ENCODE measurements at regions not wholly inside any gene's neighbourhood (a gene's known extent, or its start where the extent isn't known, plus 50 kb on each side); places are given as distances from the start of the nearest gene placed in this dataset.

GRCh38 chr20:7579888-7580287 lies 360.4 kb downstream of the HAO1 start:
- Histone ChIP-seq H4K8ac (ENCODE audit: low read length) (no peak overlapping the region), H3K9me3 (ENCODE audit: control insufficient read depth, low read length) (no peaks in the 10 kb centered on the region), H2BK120ac (ENCODE audit: low read depth, low read length) (no peak overlapping the region), H3K18ac (ENCODE audit: low read depth in 1 of 2, low read length in 2 of 2) (no peak overlapping the region), H2AFZ (ENCODE audit: low read depth, low read length) (no peak overlapping the region), H2AK5ac (ENCODE audit: low read length, severe bottlenecking) (no peak overlapping the region), H3K9ac (ENCODE audit: low read length) (no peak overlapping the region), H3K4me1 (ENCODE audit: control insufficient read depth, insufficient read depth, low read depth, low read length) (no peaks in the 10 kb centered on the region), H3K23ac (ENCODE audit: low read length in 2 of 2) (no peak overlapping the region), H4K91ac (ENCODE audit: low read length) (no peak overlapping the region), H3K4me2 (ENCODE audit: low read length, poor library complexity, severe bottlenecking) (no peak overlapping the region), H3K79me1 (replicated peaks; ENCODE audit: low read length, poor library complexity, severe bottlenecking) (no peaks in the 10 kb centered on the region), H3K14ac (ENCODE audit: low read length in 2 of 2) (no peak overlapping the region), H3K4me3 (ENCODE audit: insufficient read depth in 1 of 2, low read depth in 1 of 2, low read length in 2 of 2) (no peak overlapping the region), H2BK12ac (ENCODE audit: low read length in 2 of 2) (no peak overlapping the region), H2BK5ac (ENCODE audit: low read depth, low read length, poor library complexity, severe bottlenecking) (no peak overlapping the region), H3K36me3 (ENCODE audit: control insufficient read depth in 1 of 2, insufficient read depth in 2 of 2, low read depth in 1 of 2, low read length in 2 of 2) (no peaks in the 10 kb centered on the region), H3K4ac (ENCODE audit: low read depth in 1 of 2, low read length in 2 of 2) (no peak overlapping the region), H3K27ac (ENCODE audit: low read length, poor library complexity, severe bottlenecking) (no peak overlapping the region), H3K27me3 (ENCODE audit: control insufficient read depth in 1 of 2, insufficient read depth in 1 of 2, low read length in 2 of 2) (no peaks in the 10 kb centered on the region), H2BK15ac (ENCODE audit: low read depth, poor library complexity, severe bottlenecking) (no peak overlapping the region)
- no peak for DNase-seq
- 53% methylated on average over 3 of the region's 3 CpGs for WGBS

GRCh38 chr20:7585126-7585679 lies 355.1 kb downstream of the HAO1 start:
- no peak overlapping the region for H3K23ac ChIP-seq (ENCODE audit: low read length in 2 of 2)
- H2BK5ac ChIP-seq (ENCODE audit: low read depth, low read length, poor library complexity, severe bottlenecking), result no peak overlapping the region
- H3K27ac ChIP-seq (ENCODE audit: low read length, poor library complexity, severe bottlenecking), result no peak overlapping the region
- H4K8ac ChIP-seq (ENCODE audit: low read length), result no peak overlapping the region
- no peaks in the 10 kb centered on the region for H3K4me1 ChIP-seq (ENCODE audit: control insufficient read depth, insufficient read depth, low read depth, low read length)
- no peak overlapping the region for H3K4me3 ChIP-seq (ENCODE audit: insufficient read depth in 1 of 2, low read depth in 1 of 2, low read length in 2 of 2)
- H2BK15ac ChIP-seq (ENCODE audit: low read depth, poor library complexity, severe bottlenecking), result no peak overlapping the region
- no peak overlapping the region for H4K91ac ChIP-seq (ENCODE audit: low read length)
- no peak overlapping the region for H2BK120ac ChIP-seq (ENCODE audit: low read depth, low read length)
- H3K36me3 ChIP-seq (ENCODE audit: control insufficient read depth in 1 of 2, insufficient read depth in 2 of 2, low read depth in 1 of 2, low read length in 2 of 2), result no peaks in the 10 kb centered on the region
- no peak overlapping the region for H3K4ac ChIP-seq (ENCODE audit: low read depth in 1 of 2, low read length in 2 of 2)
- H3K18ac ChIP-seq (ENCODE audit: low read depth in 1 of 2, low read length in 2 of 2), result no peak overlapping the region
- no peak overlapping the region for H3K14ac ChIP-seq (ENCODE audit: low read length in 2 of 2)
- no peak overlapping the region for H2AFZ ChIP-seq (ENCODE audit: low read depth, low read length)
- no peaks in the 10 kb centered on the region for H3K79me1 ChIP-seq (replicated peaks; ENCODE audit: low read length, poor library complexity, severe bottlenecking)
- H3K9ac ChIP-seq (ENCODE audit: low read length), result no peak overlapping the region
- H3K4me2 ChIP-seq (ENCODE audit: low read length, poor library complexity, severe bottlenecking), result no peak overlapping the region
- WGBS, result 86% methylated on average over 4 of the region's 6 CpGs
- no peak overlapping the region for H2BK12ac ChIP-seq (ENCODE audit: low read length in 2 of 2)
- H2AK5ac ChIP-seq (ENCODE audit: low read length, severe bottlenecking), result no peak overlapping the region
- no peaks in the 10 kb centered on the region for H3K27me3 ChIP-seq (ENCODE audit: control insufficient read depth in 1 of 2, insufficient read depth in 1 of 2, low read length in 2 of 2)
- no peak for DNase-seq
- H3K9me3 ChIP-seq (ENCODE audit: control insufficient read depth, low read length), result no peaks in the 10 kb centered on the region

GRCh38 chr20:7586481-7586880 lies 353.8 kb downstream of the HAO1 start:
- Histone ChIP-seq H2BK12ac (ENCODE audit: low read length in 2 of 2) (no peak overlapping the region), H3K4me2 (ENCODE audit: low read length, poor library complexity, severe bottlenecking) (no peak overlapping the region), H4K91ac (ENCODE audit: low read length) (no peak overlapping the region), H2BK15ac (ENCODE audit: low read depth, poor library complexity, severe bottlenecking) (no peak overlapping the region), H3K18ac (ENCODE audit: low read depth in 1 of 2, low read length in 2 of 2) (no peak overlapping the region), H2AFZ (ENCODE audit: low read depth, low read length) (no peak overlapping the region), H3K27ac (ENCODE audit: low read length, poor library complexity, severe bottlenecking) (no peak overlapping the region), H2BK120ac (ENCODE audit: low read depth, low read length) (no peak overlapping the region), H3K4me1 (ENCODE audit: control insufficient read depth, insufficient read depth, low read depth, low read length) (no peaks in the 10 kb centered on the region), H3K9me3 (ENCODE audit: control insufficient read depth, low read length) (no peaks in the 10 kb centered on the region), H3K79me1 (replicated peaks; ENCODE audit: low read length, poor library complexity, severe bottlenecking) (no peaks in the 10 kb centered on the region), H3K4me3 (ENCODE audit: insufficient read depth in 1 of 2, low read depth in 1 of 2, low read length in 2 of 2) (no peak overlapping the region), H4K8ac (ENCODE audit: low read length) (no peak overlapping the region), H3K9ac (ENCODE audit: low read length) (no peak overlapping the region), H2BK5ac (ENCODE audit: low read depth, low read length, poor library complexity, severe bottlenecking) (no peak overlapping the region), H3K4ac (ENCODE audit: low read depth in 1 of 2, low read length in 2 of 2) (no peak overlapping the region), H3K27me3 (ENCODE audit: control insufficient read depth in 1 of 2, insufficient read depth in 1 of 2, low read length in 2 of 2) (no peaks in the 10 kb centered on the region), H3K14ac (ENCODE audit: low read length in 2 of 2) (no peak overlapping the region), H3K36me3 (ENCODE audit: control insufficient read depth in 1 of 2, insufficient read depth in 2 of 2, low read depth in 1 of 2, low read length in 2 of 2) (no peaks in the 10 kb centered on the region), H2AK5ac (ENCODE audit: low read length, severe bottlenecking) (no peak overlapping the region), H3K23ac (ENCODE audit: low read length in 2 of 2) (no peak overlapping the region)
- WGBS, result 100% methylated on average over 1 of the region's 1 CpG
- DNase-seq, result no peak

- Histone ChIP-seq H3K4me3 (ENCODE audit: insufficient read depth in 1 of 2, low read depth in 1 of 2, low read length in 2 of 2) (no peak overlapping the region), H4K8ac (ENCODE audit: low read length) (no peak overlapping the region), H2AFZ (ENCODE audit: low read depth, low read length) (no peak overlapping the region), H3K27ac (ENCODE audit: low read length, poor library complexity, severe bottlenecking) (no peak overlapping the region), H3K27me3 (ENCODE audit: control insufficient read depth in 1 of 2, insufficient read depth in 1 of 2, low read length in 2 of 2) (no peaks in the 10 kb centered on the region), H3K9me3 (ENCODE audit: control insufficient read depth, low read length) (peaks cover 3% of the 10 kb centered on the region), H3K4me2 (ENCODE audit: low read length, poor library complexity, severe bottlenecking) (no peak overlapping the region), H3K18ac (ENCODE audit: low read depth in 1 of 2, low read length in 2 of 2) (no peak overlapping the region), H2BK12ac (ENCODE audit: low read length in 2 of 2) (no peak overlapping the region), H3K14ac (ENCODE audit: low read length in 2 of 2) (no peak overlapping the region), H3K4me1 (ENCODE audit: control insufficient read depth, insufficient read depth, low read depth, low read length) (no peaks in the 10 kb centered on the region), H4K91ac (ENCODE audit: low read length) (no peak overlapping the region), H3K36me3 (ENCODE audit: control insufficient read depth in 1 of 2, insufficient read depth in 2 of 2, low read depth in 1 of 2, low read length in 2 of 2) (no peaks in the 10 kb centered on the region), H2BK5ac (ENCODE audit: low read depth, low read length, poor library complexity, severe bottlenecking) (no peak overlapping the region), H3K4ac (ENCODE audit: low read depth in 1 of 2, low read length in 2 of 2) (no peak overlapping the region), H2BK120ac (ENCODE audit: low read depth, low read length) (no peak overlapping the region), H3K79me1 (replicated peaks; ENCODE audit: low read length, poor library complexity, severe bottlenecking) (no peaks in the 10 kb centered on the region), H2AK5ac (ENCODE audit: low read length, severe bottlenecking) (no peak overlapping the region), H3K23ac (ENCODE audit: low read length in 2 of 2) (no peak overlapping the region), H2BK15ac (ENCODE audit: low read depth, poor library complexity, severe bottlenecking) (no peak overlapping the region), H3K9ac (ENCODE audit: low read length) (no peak overlapping the region)
- 45% methylated on average over 1 of the region's 1 CpG for WGBS
- DNase-seq, result no peak
These were observed 351.1 kb downstream of the HAO1 start for GRCh38 chr20:7589164-7589563.
